WTC11 (cell line): ENCODE measurements at regions not wholly inside any gene's neighbourhood (a gene's known extent, or its start where the extent isn't known, plus 50 kb on each side); places are given as distances from the start of the nearest gene placed in this dataset.

Source experiments
- ATAC-seq: fragments of 200-7000 bp; cut with Tn5 transposase; 2 replicates; pipeline ENCODE4 v1.10.0; 2021; ENCODE audit warnings: mild to moderate bottlenecking, moderate library complexity
- CTCF ChIA-PET: fragments of 300-600 bp; sonication (Branson Sonifier 250); formaldehyde crosslinking; loops from one replicate; lab custom pipeline; 2021; ENCODE audit warnings: antibody characterized with exemption; lab: Charles Lee
- POLR2A ChIA-PET: fragments of 350-600 bp; sonication (Branson Sonifier 250); formaldehyde crosslinking; loops from one replicate; lab custom pipeline; 2021; ENCODE audit warnings: antibody characterized with exemption; lab: Charles Lee
- DNase-seq: peaks from one replicate; pipeline ENCODE4 v3.0.0; 2021; ENCODE audit warnings: low spot score
- H3K27ac Mint-ChIP-seq: 2 replicates; pipeline ENCODE4 v1.8.0; 2021; ENCODE audit warnings: mixed read lengths
- H3K27me3 Mint-ChIP-seq: 2 replicates; pipeline ENCODE4 v1.8.0; 2021; ENCODE audit warnings: low read depth, mild to moderate bottlenecking, moderate library complexity, mixed read lengths
- H3K36me3 Mint-ChIP-seq: 2 replicates; pipeline ENCODE4 v1.8.0; 2021; ENCODE audit warnings: mixed read lengths
- H3K4me1 Mint-ChIP-seq: 2 replicates; pipeline ENCODE4 v1.8.0; 2022; ENCODE audit warnings: mixed read lengths
- H3K4me3 Mint-ChIP-seq: 2 replicates; pipeline ENCODE4 v1.8.0; 2021; ENCODE audit warnings: mild to moderate bottlenecking, moderate library complexity, mixed read lengths
- H3K9me3 Mint-ChIP-seq: 2 replicates; pipeline ENCODE4 v1.8.0; 2021; ENCODE audit warnings: mixed read lengths
- AR ChIP-seq: fragments of 250-450 bp; sonication (Bioruptor Pico); IDR thresholded peaks from 2 replicates; pipeline ENCODE4 v1.9.0; 2021; ENCODE audit warnings: mild to moderate bottlenecking
- CBFB ChIP-seq: sonication (generic); formaldehyde crosslinking; IDR thresholded peaks from 2 replicates; pipeline ENCODE4 v1.8.1; 2022; ENCODE audit warnings: mild to moderate bottlenecking, low read depth, missing genetic modification reagents
- CREB1 ChIP-seq: sonication (generic); formaldehyde crosslinking; IDR thresholded peaks from 2 replicates; pipeline ENCODE4 v1.8.0; 2023; ENCODE audit warnings: mild to moderate bottlenecking, missing genetic modification reagents
- CREM ChIP-seq: sonication (generic); formaldehyde crosslinking; IDR thresholded peaks from 2 replicates; pipeline ENCODE4 v1.8.1; 2022; ENCODE audit warnings: mild to moderate bottlenecking, missing genetic modification reagents, moderate library complexity
- E2F4 ChIP-seq: sonication (generic); formaldehyde crosslinking; IDR thresholded peaks from 2 replicates; pipeline ENCODE4 v1.8.1; 2022; ENCODE audit warnings: low read depth, mild to moderate bottlenecking, moderate library complexity, missing genetic modification reagents, borderline replicate concordance
- FOXK1 ChIP-seq: sonication (generic); formaldehyde crosslinking; IDR thresholded peaks from 2 replicates; pipeline ENCODE4 v1.8.0; 2022; ENCODE audit warnings: mild to moderate bottlenecking, moderate library complexity, missing genetic modification reagents
- FOXP4 ChIP-seq: sonication (generic); formaldehyde crosslinking; IDR thresholded peaks from 2 replicates; pipeline ENCODE4 v1.8.0; 2022; ENCODE audit warnings: mild to moderate bottlenecking, missing genetic modification reagents
- GRHL2 ChIP-seq: fragments of 250-450 bp; sonication (Bioruptor Pico); IDR thresholded peaks from 2 replicates; pipeline ENCODE4 v1.8.0; 2022; ENCODE audit warnings: mild to moderate bottlenecking, moderate library complexity; ENCODE audit not compliant: insufficient replicate concordance, severe bottlenecking
- GTF2I ChIP-seq: fragments of 250-450 bp; sonication (Bioruptor Pico); conservative IDR thresholded peaks from 2 replicates; pipeline ENCODE4 v1.4.0; 2021; ENCODE audit warnings: mild to moderate bottlenecking
- HMGA2 ChIP-seq: fragments of 250-450 bp; sonication (Bioruptor Pico); IDR thresholded peaks from 2 replicates; pipeline ENCODE4 v1.4.0; 2021; ENCODE audit warnings: mild to moderate bottlenecking, moderate library complexity
- IRF2 ChIP-seq: sonication (generic); formaldehyde crosslinking; IDR thresholded peaks from 2 replicates; pipeline ENCODE4 v1.8.0; 2022; ENCODE audit warnings: low read depth, missing genetic modification reagents, borderline replicate concordance
- JUN ChIP-seq: sonication (generic); formaldehyde crosslinking; IDR thresholded peaks from 2 replicates; pipeline ENCODE4 v1.8.0; 2023; ENCODE audit warnings: mild to moderate bottlenecking, missing genetic modification reagents
- MAX ChIP-seq: sonication (generic); formaldehyde crosslinking; IDR thresholded peaks from 2 replicates; pipeline ENCODE4 v1.8.0; 2022; ENCODE audit warnings: mild to moderate bottlenecking, missing genetic modification reagents
- SMAD3 ChIP-seq: sonication (generic); formaldehyde crosslinking; IDR thresholded peaks from 2 replicates; pipeline ENCODE4 v1.8.0; 2022; ENCODE audit warnings: missing genetic modification reagents, mild to moderate bottlenecking, borderline replicate concordance
- SMAD4 ChIP-seq: sonication (generic); formaldehyde crosslinking; IDR thresholded peaks from 2 replicates; pipeline ENCODE4 v1.8.0; 2022; ENCODE audit warnings: mild to moderate bottlenecking, missing genetic modification reagents
- TCF7 ChIP-seq: sonication (generic); formaldehyde crosslinking; IDR thresholded peaks from 2 replicates; pipeline ENCODE4 v1.8.0; 2022; ENCODE audit warnings: mild to moderate bottlenecking, low read depth, missing genetic modification reagents, moderate library complexity
- TEAD4 ChIP-seq: sonication (generic); formaldehyde crosslinking; IDR thresholded peaks from 2 replicates; pipeline ENCODE4 v1.8.0; 2022; ENCODE audit warnings: mild to moderate bottlenecking, missing genetic modification reagents
- USF2 ChIP-seq: sonication (generic); formaldehyde crosslinking; IDR thresholded peaks from 2 replicates; pipeline ENCODE4 v1.8.1; 2023; ENCODE audit warnings: mild to moderate bottlenecking, missing genetic modification reagents, moderate library complexity
- ZBTB21 ChIP-seq: sonication (generic); formaldehyde crosslinking; IDR thresholded peaks from 2 replicates; pipeline ENCODE4 v1.8.1; 2023; ENCODE audit warnings: mild to moderate bottlenecking, missing genetic modification reagents, borderline replicate concordance
- ZNF138 ChIP-seq: sonication (generic); formaldehyde crosslinking; conservative IDR thresholded peaks from 2 replicates; pipeline ENCODE4 v1.8.1; 2022; ENCODE audit warnings: mild to moderate bottlenecking, moderate library complexity, missing genetic modification reagents
- ZNF232 ChIP-seq: sonication (generic); formaldehyde crosslinking; IDR thresholded peaks from 2 replicates; pipeline ENCODE4 v1.8.0; 2022; ENCODE audit warnings: mild to moderate bottlenecking, missing genetic modification reagents
- ZNF425 ChIP-seq: fragments of 250-450 bp; sonication (Bioruptor Pico); conservative IDR thresholded peaks from 2 replicates; pipeline ENCODE4 v1.9.0; 2021; ENCODE audit warnings: mild to moderate bottlenecking
- ZNF671 ChIP-seq: fragments of 250-450 bp; sonication (Bioruptor Pico); IDR thresholded peaks from 2 replicates; pipeline ENCODE4 v1.8.0; 2021; ENCODE audit warnings: mild to moderate bottlenecking

GRCh38 chr4:188220006-188220405 is 80.8 kb downstream of the TRIML1 start (continued):
- TF ChIP-seq ZNF425 (CRISPR knock-in tag): no peak
- no peak for TF ChIP-seq CREM
- TF ChIP-seq, all 79 proteins: peak for 0

- POLR2A ChIA-PET: no interaction called here
- H3K9me3 Mint-ChIP-seq: no peaks in the 10 kb centered on the region
- peaks cover 20% of the 10 kb centered on the region for H3K4me1 Mint-ChIP-seq
- no peak overlapping the region for H3K27ac Mint-ChIP-seq
- H3K4me3 Mint-ChIP-seq: no peak overlapping the region
- DNase-seq: no peak
- ATAC-seq: no peak
- TF ChIP-seq SMAD4 (CRISPR knock-in tag) (no peak), ZNF671 (no peak), FOXP4 (CRISPR knock-in tag) (no peak)
- CTCF ChIA-PET: interaction anchor here (0.6 kb wide), 1 partner anchor 805 kb away, joined by 3 read pairs; no protein-coding TSS in a partner anchor
- no peaks in the 10 kb centered on the region; the same call in 1 of the 2 replicates for H3K27me3 Mint-ChIP-seq
- no peaks in the 10 kb centered on the region for H3K36me3 Mint-ChIP-seq
These were observed 81.8 kb downstream of the TRIML1 start for GRCh38 chr4:188221090-188221489.

- TF ChIP-seq TCF7 (no peak), MAX (no peak)
- ChIA-PET POLR2A (interaction anchor here (0.7 kb wide), 1 partner anchor 131 kb away, joined by 11 read pairs; no protein-coding TSS in a partner anchor), CTCF (no interaction called here)
- H3K27me3 Mint-ChIP-seq: no peaks in the 10 kb centered on the region
- H3K4me1 Mint-ChIP-seq: peaks cover 6% of the 10 kb centered on the region
- H3K9me3 Mint-ChIP-seq: no peaks in the 10 kb centered on the region
- DNase-seq (no peak), ATAC-seq (no peak)
- H3K27ac Mint-ChIP-seq: no peak overlapping the region
- H3K4me3 Mint-ChIP-seq: no peak overlapping the region
- H3K36me3 Mint-ChIP-seq: no peaks in the 10 kb centered on the region
These were observed 89.0 kb downstream of the TRIML1 start for GRCh38 chr4:188228279-188228678.

GRCh38 chr4:188232428-188232827 is 93.2 kb downstream of the TRIML1 start:
- TF ChIP-seq ZBTB21 (no peak), SMAD3 (CRISPR knock-in tag) (no peak), FOXK1 (CRISPR knock-in tag) (no peak), GRHL2 (no peak), CBFB (CRISPR knock-in tag) (no peak), CREM (no peak), CREB1 (CRISPR knock-in tag) (no peak), IRF2 (CRISPR knock-in tag) (no peak), USF2 (CRISPR knock-in tag) (no peak), E2F4 (CRISPR knock-in tag) (no peak), HMGA2 (CRISPR knock-in tag) (no peak), GTF2I (CRISPR knock-in tag) (no peak), ZNF232 (no peak), AR (no peak), TEAD4 (CRISPR knock-in tag) (no peak), JUN (CRISPR knock-in tag) (no peak), ZNF138 (CRISPR knock-in tag) (no peak)
- Mint-ChIP-seq H3K4me1 (no peaks in the 10 kb centered on the region), H3K9me3 (no peaks in the 10 kb centered on the region), H3K36me3 (no peaks in the 10 kb centered on the region), H3K27ac (no peak overlapping the region), H3K4me3 (no peak overlapping the region), H3K27me3 (no peaks in the 10 kb centered on the region)
- ATAC-seq (no peak), DNase-seq (no peak)
- POLR2A ChIA-PET: no interaction called here
- CTCF ChIA-PET: no interaction called here
